Stimulated activated naive B cell treated with anti-CD40 and anti-IgM and Interleukin-4, amounts not matched to agents 10 μg/mL and 1 μg/mL and 100 μg/mL, for 72 hours (primary cell): ENCODE measurements at regions not wholly inside any gene's neighbourhood (a gene's known extent, or its start where the extent isn't known, plus 50 kb on each side); places are given as distances from the start of the nearest gene placed in this dataset.
A peak's percentile ranks its signal among the peaks of the same experiment; 100 is the strongest.

Experiments used
- ATAC-seq, 2 donors: fragments of 150-1000 bp; cut with Tn5 transposase; replicated peaks; 2 replicates each; pipeline ENCODE4 v1.10.0; 2021; ENCODE audit warnings: moderate library complexity in 1 of 2
- DNase-seq: peaks from one replicate; pipeline ENCODE4 v3.0.0; 2021
- H3K27ac Mint-ChIP-seq: one replicate; pipeline ENCODE4 v1.8.0; 2022; ENCODE audit warnings: mild to moderate bottlenecking, mixed read lengths
- H3K27me3 Mint-ChIP-seq, 2 donors: one replicate each; pipeline ENCODE4 v1.8.0; 2022; ENCODE audit warnings: mixed read lengths in 2 of 2
- H3K36me3 Mint-ChIP-seq, 2 donors: one replicate each; pipeline ENCODE4 v1.8.0; 2022; ENCODE audit warnings: mixed read lengths in 2 of 2, mild to moderate bottlenecking in 1 of 2
- H3K4me1 Mint-ChIP-seq, 2 donors: one replicate each; pipeline ENCODE4 v1.8.0; 2022; ENCODE audit warnings: mixed read lengths in 2 of 2, mild to moderate bottlenecking in 1 of 2
- H3K4me3 Mint-ChIP-seq, 2 donors: one replicate each; pipeline ENCODE4 v1.8.0; 2022; ENCODE audit warnings: mild to moderate bottlenecking in 2 of 2, mixed read lengths in 2 of 2, moderate library complexity in 1 of 2
- H3K9me3 Mint-ChIP-seq, 2 donors: one replicate each; pipeline ENCODE4 v1.8.0; 2022; ENCODE audit warnings: mixed read lengths in 2 of 2, mild to moderate bottlenecking in 1 of 2

- peaks cover 23 to 37% of the 10 kb centered on the region in 2 donors for H3K9me3 Mint-ChIP-seq
- peak overlapping the region; percentile 14 to 41 for H3K4me3 Mint-ChIP-seq
- H3K27ac Mint-ChIP-seq, result no peak overlapping the region
- DNase-seq (no peak), ATAC-seq (peak; percentile 68 to 71)
- H3K36me3 Mint-ChIP-seq, result peaks cover 4 to 7% of the 10 kb centered on the region in 2 donors
- H3K4me1 Mint-ChIP-seq, result peaks cover 4 to 14% of the 10 kb centered on the region in 2 donors
- peaks cover 48 to 49% of the 10 kb centered on the region in 2 donors for H3K27me3 Mint-ChIP-seq
Measured at GRCh38 chr2:120669121-120669952, 66.3 kb upstream of the GLI2 start.

- Mint-ChIP-seq H3K4me1 (peaks cover 4 to 14% of the 10 kb centered on the region in 2 donors), H3K9me3 (peaks cover 21 to 31% of the 10 kb centered on the region in 2 donors), H3K27me3 (peaks cover 52 to 53% of the 10 kb centered on the region in 2 donors), H3K4me3 (no peak overlapping the region), H3K27ac (no peak overlapping the region), H3K36me3 (peaks cover 4 to 7% of the 10 kb centered on the region in 2 donors)
- ATAC-seq (no peak), DNase-seq (no peak)
Measured at GRCh38 chr2:120669971-120670370, 65.7 kb upstream of the GLI2 start.

- no peak overlapping the region for H3K27ac Mint-ChIP-seq
- no peak for ATAC-seq
- H3K27me3 Mint-ChIP-seq, result peaks cover 54 to 55% of the 10 kb centered on the region in 2 donors
- H3K36me3 Mint-ChIP-seq, result peaks cover 4 to 7% of the 10 kb centered on the region in 2 donors
- H3K9me3 Mint-ChIP-seq, result peaks cover 18 to 27% of the 10 kb centered on the region in 2 donors
- H3K4me1 Mint-ChIP-seq, result peaks cover 4 to 14% of the 10 kb centered on the region in 2 donors
- H3K4me3 Mint-ChIP-seq, result no peak overlapping the region
- DNase-seq, result no peak
Measured at GRCh38 chr2:120670371-120670770, 65.3 kb upstream of the GLI2 start.

- ATAC-seq, result no peak
- peaks cover 14 to 21% of the 10 kb centered on the region in 2 donors for H3K9me3 Mint-ChIP-seq
- peaks cover 4 to 14% of the 10 kb centered on the region in 2 donors for H3K4me1 Mint-ChIP-seq
- H3K27me3 Mint-ChIP-seq, result peaks cover 57 to 60% of the 10 kb centered on the region in 2 donors
- H3K27ac Mint-ChIP-seq, result no peak overlapping the region
- peaks cover 4 to 7% of the 10 kb centered on the region in 2 donors for H3K36me3 Mint-ChIP-seq
- DNase-seq, result no peak
- H3K4me3 Mint-ChIP-seq, result no peak overlapping the region
Measured at GRCh38 chr2:120670771-120671480, 64.7 kb upstream of the GLI2 start.

GRCh38 chr2:120672526-120673204 lies 63.0 kb upstream of the GLI2 start:
- H3K9me3 Mint-ChIP-seq, result peaks cover 4 to 11% of the 10 kb centered on the region in 2 donors
- no peak overlapping the region for H3K27ac Mint-ChIP-seq
- H3K4me1 Mint-ChIP-seq, result peaks cover 4 to 14% of the 10 kb centered on the region in 2 donors
- peaks cover 67 to 69% of the 10 kb centered on the region in 2 donors for H3K27me3 Mint-ChIP-seq
- ATAC-seq (no peak), DNase-seq (no peak)
- no peak overlapping the region for H3K4me3 Mint-ChIP-seq
- peaks cover 0 to 3% of the 10 kb centered on the region in 2 donors for H3K36me3 Mint-ChIP-seq

- H3K36me3 Mint-ChIP-seq, result no peaks in the 10 kb centered on the region
- peaks cover 69 to 71% of the 10 kb centered on the region in 2 donors for H3K27me3 Mint-ChIP-seq
- DNase-seq, result no peak
- no peak for ATAC-seq
- H3K27ac Mint-ChIP-seq, result no peak overlapping the region
- no peak overlapping the region for H3K4me3 Mint-ChIP-seq
- H3K4me1 Mint-ChIP-seq, result peaks cover 4 to 14% of the 10 kb centered on the region in 2 donors
- peaks cover 0 to 6% of the 10 kb centered on the region in 2 donors for H3K9me3 Mint-ChIP-seq
Measured at GRCh38 chr2:120673205-120673550, 62.5 kb upstream of the GLI2 start.

- Mint-ChIP-seq H3K4me3 (no peak overlapping the region), H3K9me3 (peaks cover 0 to 1% of the 10 kb centered on the region in 2 donors), H3K4me1 (peaks cover 4 to 14% of the 10 kb centered on the region in 2 donors), H3K27me3 (peaks cover 69 to 70% of the 10 kb centered on the region in 2 donors), H3K27ac (no peak overlapping the region), H3K36me3 (no peaks in the 10 kb centered on the region)
- DNase-seq (no peak), ATAC-seq (no peak)
Measured at GRCh38 chr2:120673571-120674061, 62.1 kb upstream of the GLI2 start.

GRCh38 chr2:120674246-120675170 lies 61.2 kb upstream of the GLI2 start:
- ATAC-seq (no peak), DNase-seq (no peak)
- no peaks in the 10 kb centered on the region for H3K36me3 Mint-ChIP-seq
- H3K27ac Mint-ChIP-seq, result no peak overlapping the region
- no peaks in the 10 kb centered on the region for H3K9me3 Mint-ChIP-seq
- peaks cover 2 to 11% of the 10 kb centered on the region in 2 donors for H3K4me1 Mint-ChIP-seq
- peaks cover 67 to 68% of the 10 kb centered on the region in 2 donors for H3K27me3 Mint-ChIP-seq
- H3K4me3 Mint-ChIP-seq, result no peak overlapping the region

GRCh38 chr2:120675460-120676130 lies 60.1 kb upstream of the GLI2 start:
- Mint-ChIP-seq H3K9me3 (no peaks in the 10 kb centered on the region), H3K4me1 (peaks cover 3 to 8% of the 10 kb centered on the region in 2 donors), H3K27me3 (peaks cover 57 to 61% of the 10 kb centered on the region in 2 donors), H3K27ac (no peak overlapping the region), H3K4me3 (no peak overlapping the region), H3K36me3 (no peaks in the 10 kb centered on the region)
- DNase-seq (peak; percentile 28), ATAC-seq (peak; percentile 44 to 57)

GRCh38 chr2:120677221-120677620 lies 58.4 kb upstream of the GLI2 start:
- no peak overlapping the region for H3K4me3 Mint-ChIP-seq
- H3K36me3 Mint-ChIP-seq, result no peaks in the 10 kb centered on the region
- no peaks in the 10 kb centered on the region for H3K9me3 Mint-ChIP-seq
- H3K27ac Mint-ChIP-seq, result no peak overlapping the region
- peaks cover 3 to 6% of the 10 kb centered on the region in 2 donors for H3K4me1 Mint-ChIP-seq
- H3K27me3 Mint-ChIP-seq, result peaks cover 47 to 54% of the 10 kb centered on the region in 2 donors
- DNase-seq, result no peak
- no peak for ATAC-seq

- H3K9me3 Mint-ChIP-seq, result no peaks in the 10 kb centered on the region
- no peaks in the 10 kb centered on the region for H3K36me3 Mint-ChIP-seq
- ATAC-seq (no peak), DNase-seq (no peak)
- no peak overlapping the region for H3K4me3 Mint-ChIP-seq
- H3K4me1 Mint-ChIP-seq, result peaks cover 3 to 6% of the 10 kb centered on the region in 2 donors
- peaks cover 47 to 50% of the 10 kb centered on the region in 2 donors for H3K27me3 Mint-ChIP-seq
- H3K27ac Mint-ChIP-seq, result no peak overlapping the region
Measured at GRCh38 chr2:120677696-120678247, 57.9 kb upstream of the GLI2 start.

- Mint-ChIP-seq H3K27ac (no peak overlapping the region), H3K4me1 (peaks cover 3 to 6% of the 10 kb centered on the region in 2 donors), H3K36me3 (no peaks in the 10 kb centered on the region), H3K27me3 (peaks cover 50 to 51% of the 10 kb centered on the region in 2 donors), H3K9me3 (no peaks in the 10 kb centered on the region), H3K4me3 (no peak overlapping the region)
- ATAC-seq (no peak), DNase-seq (no peak)
Measured at GRCh38 chr2:120678251-120678650, 57.4 kb upstream of the GLI2 start.

- no peaks in the 10 kb centered on the region for H3K36me3 Mint-ChIP-seq
- peaks cover 51 to 55% of the 10 kb centered on the region in 2 donors for H3K27me3 Mint-ChIP-seq
- no peaks in the 10 kb centered on the region for H3K9me3 Mint-ChIP-seq
- H3K4me1 Mint-ChIP-seq, result peaks cover 3 to 6% of the 10 kb centered on the region in 2 donors
- no peak overlapping the region for H3K4me3 Mint-ChIP-seq
- no peak overlapping the region for H3K27ac Mint-ChIP-seq
- no peak for ATAC-seq
- DNase-seq, result no peak
Measured at GRCh38 chr2:120678926-120679325, 56.7 kb upstream of the GLI2 start.
